Activated CD8-positive, alpha-beta memory T cell treated with anti-CD3 and anti-CD28 coated beads for 36 hours (primary cell): ENCODE measurements at regions not wholly inside any gene's neighbourhood (a gene's known extent, or its start where the extent isn't known, plus 50 kb on each side); places are given as distances from the start of the nearest gene placed in this dataset.
"Not testable (repeated sequence)": the region's sequence is repeated elsewhere in the genome, so short reads cannot be mapped to it uniquely, and the experiment has no call there.

Experiments
- CTCF ChIA-PET: fragments of 350-600 bp; sonication (Branson Sonifier 250); formaldehyde crosslinking; loops from one replicate; lab custom pipeline; 2021; ENCODE audit warnings: antibody characterized with exemption; lab: Charles Lee
- POLR2A ChIA-PET: fragments of 350-600 bp; sonication (Branson Sonifier 250); formaldehyde crosslinking; loops from one replicate; lab custom pipeline; 2021; ENCODE audit warnings: antibody characterized with exemption; lab: Charles Lee

DNA sequence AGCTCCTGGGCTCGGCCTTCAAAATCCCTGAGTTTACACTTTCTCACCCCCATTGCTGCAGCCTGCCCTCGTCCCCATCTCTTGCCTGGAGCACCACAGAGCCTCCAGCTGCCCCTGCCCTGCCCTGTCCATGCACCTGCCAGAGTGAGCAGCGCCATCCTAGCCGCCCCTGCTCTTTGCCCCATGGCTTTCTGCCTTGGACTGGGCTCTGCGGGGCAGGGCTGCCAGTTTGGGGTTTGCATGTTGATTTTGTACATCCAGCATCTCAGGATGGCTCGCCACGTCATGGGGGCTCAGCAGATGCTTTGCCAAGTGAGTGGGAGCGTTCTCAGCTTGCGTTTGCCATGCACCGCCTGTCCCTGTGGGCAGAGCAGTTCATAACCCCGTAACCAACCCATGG, 67.1 kb upstream of the HGFAC start:
- ChIA-PET POLR2A (no interaction called here), CTCF (no interaction called here)

- CTCF ChIA-PET = interaction anchor here (0.6 to 0.9 kb wide), 2 partner anchors 29 to 30 kb away, joined by 3 read pairs; no protein-coding TSS in a partner anchor
- POLR2A ChIA-PET = no interaction called here
Measured at GRCh38 chr4:3375688-3376087, 66.1 kb upstream of the HGFAC start.

GRCh38 chr4:3376266-3376665, 65.5 kb upstream of the HGFAC start:
- POLR2A ChIA-PET = no interaction called here
- CTCF ChIA-PET = interaction anchor here (0.6 to 0.9 kb wide), 2 partner anchors 30 to 31 kb away, joined by 3 read pairs; no protein-coding TSS in a partner anchor

- POLR2A ChIA-PET = no interaction called here
- CTCF ChIA-PET = no interaction called here
Measured at GRCh38 chr4:3377557-3377956, 64.2 kb upstream of the HGFAC start.

DNA sequence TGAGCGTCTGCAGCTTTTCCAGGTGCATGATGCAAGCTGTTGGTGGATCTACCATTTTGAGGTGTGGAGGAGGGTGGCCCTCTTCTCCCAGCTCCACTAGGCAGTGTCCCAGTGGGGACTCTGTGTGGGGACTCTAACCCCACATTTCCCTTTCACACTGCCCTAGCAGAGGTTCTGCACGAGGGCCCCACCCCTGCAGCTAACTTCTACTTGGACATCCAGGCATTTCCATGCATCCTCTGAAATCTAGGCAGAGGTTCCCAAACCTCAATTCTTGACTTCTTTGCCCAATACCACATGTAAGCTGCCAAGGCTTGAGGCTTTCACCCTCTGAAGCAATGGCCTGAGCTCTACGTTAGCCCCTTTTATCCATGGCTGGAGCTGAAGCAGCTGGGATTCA, 61.4 kb upstream of the HGFAC start:
- CTCF ChIA-PET, POLR2A ChIA-PET: not testable (repeated sequence)

GRCh38 chr4:3381208-3381607, 60.6 kb upstream of the HGFAC start:
- POLR2A ChIA-PET, CTCF ChIA-PET: not testable (repeated sequence)

DNA sequence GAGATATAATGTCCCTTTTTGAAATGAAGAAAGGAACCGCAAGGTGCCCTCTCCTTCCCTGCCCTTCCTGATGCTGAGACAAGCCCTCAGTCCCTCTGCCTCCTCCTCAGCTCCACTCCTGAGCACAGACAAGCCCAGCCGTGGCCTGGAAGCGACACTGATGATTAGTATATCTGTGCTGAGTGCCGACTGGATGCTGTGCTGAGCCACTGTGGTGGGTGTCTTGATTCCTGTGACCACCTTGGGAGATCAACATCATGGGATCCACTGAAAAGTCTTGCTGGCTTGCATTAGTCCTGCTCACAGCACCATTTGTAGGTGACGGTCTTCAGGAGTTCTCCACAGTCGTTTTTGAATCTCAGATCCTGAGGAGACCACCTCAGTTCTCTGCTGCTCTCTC, 59.5 kb upstream of the HGFAC start:
- ChIA-PET CTCF (no interaction called here), POLR2A (no interaction called here)

GRCh38 chr4:3384391-3384770, 57.4 kb upstream of the HGFAC start:
- CTCF ChIA-PET = interaction anchor here (1.6 kb wide), 1 partner anchor 8 kb away, joined by 4 read pairs; no protein-coding TSS in a partner anchor

DNA sequence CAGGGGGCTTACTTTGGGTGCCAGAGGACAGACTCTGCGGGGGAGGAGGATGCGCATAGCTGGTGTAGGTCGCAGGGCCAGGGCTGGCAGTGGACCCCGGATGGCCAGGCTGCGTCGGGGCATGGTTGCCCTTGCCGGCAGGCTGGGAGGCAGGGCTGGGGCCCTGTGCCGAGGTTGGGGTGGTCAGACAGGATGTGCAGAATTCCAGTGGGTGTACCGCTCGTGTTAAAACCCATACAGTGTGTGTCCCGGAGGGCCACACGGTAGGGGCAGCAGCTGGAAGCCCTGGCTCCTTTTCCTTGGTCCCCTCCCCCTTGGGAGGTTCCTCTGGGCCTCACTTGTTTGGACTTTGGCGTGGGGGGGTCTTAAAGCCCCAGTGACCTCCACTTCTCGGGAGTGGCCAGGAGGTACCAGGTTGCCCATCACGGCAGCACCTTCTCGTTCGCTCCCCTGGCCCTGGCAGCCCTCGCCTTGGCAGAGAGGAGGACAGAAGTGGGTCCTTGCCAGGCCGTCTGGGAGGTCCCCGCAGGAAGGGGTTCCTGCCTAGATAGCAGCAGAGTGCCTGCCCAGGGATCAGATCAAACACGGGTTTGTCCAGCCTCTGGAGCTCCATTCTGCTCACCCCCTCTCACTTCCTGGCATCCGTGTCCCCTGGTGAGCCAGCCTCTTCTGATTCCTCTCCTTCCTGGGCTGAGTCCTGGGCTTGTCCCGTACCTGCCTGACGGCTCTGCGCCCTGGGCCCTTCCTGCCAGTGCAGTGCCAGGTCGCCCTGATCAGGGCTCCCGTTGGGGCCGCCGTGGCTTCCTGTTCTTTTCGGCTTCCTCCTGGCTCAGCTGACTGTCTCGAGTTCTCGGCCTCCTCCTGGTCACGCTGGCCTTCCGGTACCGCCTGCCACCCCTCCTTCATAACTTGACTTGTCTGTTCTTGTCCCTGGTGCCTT, 56.7 kb upstream of the HGFAC start:
- ChIA-PET POLR2A (no interaction called here), CTCF (no interaction called here)

More at GRCh38 chr4:3384391-3384770, 57.4 kb upstream of the HGFAC start:
- POLR2A ChIA-PET = no interaction called here

- CTCF ChIA-PET = no interaction called here
- POLR2A ChIA-PET = no interaction called here
Measured at GRCh38 chr4:3385711-3386420, 55.9 kb upstream of the HGFAC start.

- CTCF ChIA-PET = no interaction called here
Measured at GRCh38 chr4:3386526-3386925, 55.2 kb upstream of the HGFAC start.

GRCh38 chr4:3387154-3387942, 54.4 kb upstream of the HGFAC start:
- CTCF ChIA-PET = no interaction called here
- POLR2A ChIA-PET = no interaction called here

More at GRCh38 chr4:3386526-3386925, 55.2 kb upstream of the HGFAC start:
- POLR2A ChIA-PET = no interaction called here

DNA sequence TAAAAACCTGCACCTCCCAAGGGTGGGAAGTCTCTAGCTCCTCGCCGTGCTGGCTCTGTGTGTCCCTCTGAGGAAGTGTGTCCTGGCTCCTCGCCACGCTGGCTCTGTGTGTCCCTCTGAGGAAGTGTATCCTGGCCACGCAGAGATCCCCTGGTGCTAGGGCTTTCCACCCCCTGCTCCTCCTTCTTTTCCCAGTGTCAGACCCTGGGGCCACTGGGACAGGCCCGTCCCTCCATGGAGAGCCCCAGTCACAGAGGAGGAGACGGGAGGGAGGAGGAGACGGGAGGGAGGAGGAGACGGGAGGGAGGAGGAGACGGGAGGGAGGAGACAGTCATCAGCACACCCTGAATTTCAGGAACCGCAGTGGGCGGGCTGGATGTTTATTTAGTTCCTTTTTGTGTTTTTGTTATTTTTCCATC, 53.8 kb upstream of the HGFAC start:
- CTCF ChIA-PET = no interaction called here

DNA sequence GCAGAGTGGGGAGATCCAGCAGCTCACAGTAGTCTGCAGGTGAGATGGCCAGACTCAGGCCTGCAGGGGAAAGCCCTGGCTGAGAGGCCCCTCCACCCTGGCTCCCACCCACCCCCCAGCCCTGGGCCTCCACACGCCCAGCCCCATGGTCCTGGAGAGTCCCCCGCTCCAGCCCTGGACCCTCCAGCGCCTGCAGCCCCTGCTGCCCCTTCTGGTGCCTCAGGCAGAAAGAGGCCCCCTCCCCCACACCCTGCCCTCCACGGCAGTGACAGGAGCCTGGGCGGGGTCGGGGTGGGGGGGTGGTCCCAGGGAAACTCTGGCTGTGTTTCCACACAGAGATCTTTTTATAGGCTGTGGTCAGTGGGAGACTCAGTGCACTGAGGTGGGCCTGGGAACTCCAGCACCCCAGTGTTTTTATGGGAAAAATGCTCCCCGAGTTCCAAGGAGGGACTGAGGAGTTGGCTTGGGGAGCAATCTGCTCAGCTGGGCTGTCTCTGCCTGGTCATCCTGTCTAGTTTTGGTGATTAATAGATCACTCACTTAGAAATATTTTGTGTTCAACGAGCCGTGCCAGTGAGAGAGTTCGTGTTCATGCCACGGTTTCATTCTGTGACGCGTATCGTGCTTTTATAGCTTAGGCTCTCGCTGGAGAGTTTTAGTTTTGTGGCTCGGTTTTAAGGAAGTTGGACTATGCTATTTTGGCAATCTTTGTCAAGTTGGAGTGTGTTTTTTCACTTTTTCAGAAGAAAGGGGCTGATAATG, 53.1 kb upstream of the HGFAC start:
- ChIA-PET CTCF (no interaction called here), POLR2A (no interaction called here)

More for the DNA sequence above, 53.8 kb upstream of the HGFAC start:
- POLR2A ChIA-PET = no interaction called here

GRCh38 chr4:3389233-3390215, 52.2 kb upstream of the HGFAC start:
- ChIA-PET CTCF (no interaction called here), POLR2A (no interaction called here)

DNA sequence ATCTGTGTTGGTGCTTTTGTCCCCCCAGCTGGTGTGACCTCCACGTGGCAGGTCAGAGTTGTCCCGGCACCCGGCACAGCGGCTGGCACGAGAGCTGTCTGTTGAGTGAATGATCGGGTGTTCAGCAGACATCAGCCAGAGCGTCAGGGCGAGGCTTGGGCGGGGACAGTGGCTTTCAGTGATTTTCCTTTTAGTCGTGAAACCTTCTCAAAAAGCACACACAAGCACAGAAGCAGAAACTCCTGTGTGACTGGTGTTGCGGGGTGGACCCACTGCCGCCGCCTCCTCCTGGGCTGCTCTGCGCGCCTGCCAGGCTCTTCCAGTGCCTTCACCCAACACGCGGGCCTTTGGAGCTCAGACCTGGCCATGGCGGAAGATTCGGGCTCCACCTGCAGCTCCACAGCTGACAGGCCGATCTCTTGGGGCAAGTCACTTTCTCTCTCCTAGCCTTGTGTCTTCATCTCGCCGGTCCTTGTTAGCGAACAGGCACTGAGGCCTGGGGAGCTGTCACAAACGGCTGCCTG, 51.4 kb upstream of the HGFAC start:
- POLR2A ChIA-PET = no interaction called here
- CTCF ChIA-PET = no interaction called here

DNA sequence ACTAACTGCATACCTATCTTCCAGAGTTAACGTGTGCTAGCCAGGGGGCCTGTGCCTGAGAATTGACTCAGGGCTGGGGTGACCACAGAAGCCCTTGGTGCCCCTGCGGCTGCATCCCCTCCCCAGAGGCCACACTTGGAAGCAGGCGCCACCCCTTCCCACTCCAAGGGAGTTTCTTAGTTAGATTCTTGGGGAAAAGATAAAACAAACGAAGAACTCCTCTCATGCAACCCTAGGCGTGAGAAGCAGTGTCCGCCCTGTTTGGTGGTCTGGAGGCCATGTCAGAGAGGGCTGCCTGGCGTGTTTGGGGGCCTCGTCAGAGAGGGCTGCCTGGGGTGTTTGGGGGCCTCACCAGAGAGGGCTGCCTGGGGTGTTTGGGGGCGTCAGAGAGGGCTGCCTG, 50.3 kb upstream of the HGFAC start:
- CTCF ChIA-PET = interaction anchor here (1.8 kb wide), 1 partner anchor 8 kb away, joined by 4 read pairs; no protein-coding TSS in a partner anchor
- POLR2A ChIA-PET = no interaction called here
